DMS53 (cell line): ENCODE measurements at regions not wholly inside any gene's neighbourhood (a gene's known extent, or its start where the extent isn't known, plus 50 kb on each side); places are given as distances from the start of the nearest gene placed in this dataset.

ENCODE experiments used
- DNase-seq: peaks from one replicate; lab custom pipeline; 2025; lab: John Stamatoyannopoulos, UW

DNA sequence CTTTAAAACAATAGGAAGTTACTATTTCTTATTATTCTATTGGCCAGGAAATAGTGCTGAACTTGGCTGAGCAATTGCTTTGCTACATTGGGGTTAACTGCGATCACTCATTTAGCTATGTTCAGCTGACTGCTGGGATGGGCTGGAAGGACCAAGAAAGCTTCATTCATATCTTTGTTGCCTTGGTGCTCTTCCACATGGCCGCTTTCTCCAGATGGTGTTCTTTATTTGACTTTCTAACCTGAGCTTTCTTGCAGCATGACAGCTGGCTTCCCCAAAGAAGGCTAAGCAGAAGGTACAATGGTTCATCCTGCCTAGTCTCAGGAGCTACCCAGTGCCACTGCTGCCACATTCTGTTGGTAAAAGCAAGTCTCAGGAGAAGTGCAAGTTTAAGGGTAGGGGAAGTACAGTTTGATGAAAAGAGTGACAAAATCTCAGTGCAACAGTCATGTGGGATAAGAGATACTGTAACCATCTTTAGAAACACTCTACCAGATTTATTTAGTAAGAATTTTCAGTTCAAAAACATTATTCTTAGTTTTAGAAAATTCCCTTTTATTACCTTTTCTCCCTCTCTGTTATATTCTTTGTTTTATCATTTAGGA, 180.6 kb upstream of the RBMS1 start:
- DNase-seq: no peak

DNA sequence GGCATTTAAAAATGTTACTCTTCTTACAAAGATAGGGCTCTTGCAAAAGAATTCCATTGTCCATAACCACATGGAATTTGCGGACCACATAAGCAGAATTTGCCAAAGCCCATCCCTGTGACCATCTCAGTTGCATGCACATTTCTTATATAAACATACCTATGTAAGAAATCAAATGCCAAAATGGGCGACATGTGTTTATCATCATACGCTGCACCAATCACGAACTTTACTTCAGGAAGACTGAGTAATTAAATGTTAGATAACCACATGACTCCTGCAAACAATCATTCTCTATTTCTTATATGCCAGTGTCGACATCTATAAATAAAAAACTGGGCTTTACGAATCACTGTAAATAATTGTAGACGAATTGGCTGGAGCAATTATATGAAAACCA, 186.1 kb upstream of the RBMS1 start:
- no peak for DNase-seq

DNA sequence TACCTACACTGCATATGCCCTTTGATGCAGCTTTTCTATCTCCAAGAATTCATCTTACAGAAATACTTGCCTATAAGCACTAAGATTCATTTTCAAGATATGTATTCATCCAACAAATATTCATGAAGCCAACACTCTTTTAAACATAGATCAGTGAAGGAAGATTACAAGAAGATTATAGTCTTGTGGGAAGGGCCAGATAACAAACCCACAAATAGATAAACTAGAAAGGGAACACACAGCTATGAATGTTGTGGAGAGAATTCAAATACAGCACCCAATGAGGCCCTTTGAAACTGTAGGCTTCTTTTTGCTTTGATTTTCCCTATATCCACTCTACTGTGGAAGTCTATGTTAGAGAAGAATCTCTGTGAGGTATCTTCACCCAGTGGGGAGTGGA, 186.7 kb upstream of the RBMS1 start:
- no peak for DNase-seq

DNA sequence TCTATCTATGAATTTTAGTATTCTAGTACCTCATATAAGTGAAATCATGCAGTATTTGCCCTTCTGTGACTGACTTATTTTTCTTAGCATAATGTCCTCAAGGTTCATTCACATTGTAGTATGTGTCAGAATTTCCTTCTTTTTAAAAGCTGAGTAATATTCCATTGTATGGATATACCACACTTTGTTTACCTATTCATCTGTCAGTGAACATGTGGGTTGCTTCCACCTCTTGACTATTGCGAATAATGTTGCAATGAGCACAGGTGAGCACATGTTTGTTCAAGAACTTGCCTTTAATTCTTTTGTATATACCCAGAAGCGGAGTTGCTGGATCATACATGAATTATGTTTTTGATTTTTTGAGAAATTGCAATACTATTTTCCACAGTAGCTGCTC, 187.4 kb upstream of the RBMS1 start:
- DNase-seq: no peak

DNA sequence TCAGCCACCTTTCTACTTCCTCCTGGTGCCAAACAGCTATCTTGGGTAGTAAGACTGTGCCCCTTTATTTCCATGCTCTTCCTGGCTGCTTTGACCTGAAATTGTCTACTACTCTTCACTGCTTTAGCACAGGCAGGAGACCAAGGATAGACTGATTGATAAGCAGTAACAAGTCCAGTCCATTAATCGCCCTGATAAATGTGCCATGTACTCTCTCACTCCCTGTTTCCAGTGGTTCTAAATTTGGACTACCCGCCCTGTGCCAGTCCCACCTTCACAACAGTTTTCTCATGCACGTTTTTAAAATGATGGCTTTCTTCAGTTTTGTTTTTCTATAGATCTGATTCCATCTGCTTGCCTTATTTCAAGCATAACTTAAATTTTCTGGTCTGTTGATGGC, 189.6 kb upstream of the RBMS1 start:
- DNase-seq: no peak

DNA sequence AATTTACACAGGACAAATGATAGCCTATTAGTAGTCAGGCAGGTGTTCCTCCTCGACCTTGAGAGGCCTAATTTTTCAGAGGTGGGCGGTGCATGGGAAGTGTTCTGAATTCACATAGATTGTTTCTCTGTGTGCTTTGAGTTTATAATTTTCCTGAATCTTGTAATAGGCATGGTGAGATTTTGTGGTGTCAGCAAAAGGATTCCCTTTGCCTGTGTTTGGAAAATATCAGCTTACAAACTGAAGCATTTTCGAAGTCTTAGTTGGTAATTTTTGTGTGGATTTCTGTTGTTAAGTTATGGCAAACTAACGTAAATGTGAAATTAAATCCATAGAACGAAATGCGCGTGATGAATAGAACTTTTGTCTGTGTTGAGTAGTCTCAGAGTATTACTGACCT, 194.0 kb upstream of the RBMS1 start:
- DNase-seq: peak; percentile 13

DNA sequence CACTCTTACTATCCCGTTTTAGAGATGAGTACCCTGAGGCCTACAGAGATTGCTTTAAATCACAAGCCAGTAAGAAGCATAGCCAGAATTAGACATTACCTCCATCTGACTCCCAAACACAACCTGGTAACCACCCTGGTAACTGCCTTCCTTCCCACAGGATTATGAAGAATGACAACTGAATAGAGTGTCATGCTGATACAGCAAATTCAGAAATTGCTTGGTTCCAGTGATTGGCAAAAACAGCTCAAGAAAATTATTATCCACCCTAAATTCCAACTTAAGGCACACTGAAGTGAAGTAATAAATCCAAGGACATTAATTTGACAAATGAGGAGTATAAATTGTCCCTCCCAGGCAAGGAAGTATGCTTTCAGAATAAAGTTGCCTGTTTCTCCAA, 195.8 kb upstream of the RBMS1 start:
- DNase-seq: no peak

DNA sequence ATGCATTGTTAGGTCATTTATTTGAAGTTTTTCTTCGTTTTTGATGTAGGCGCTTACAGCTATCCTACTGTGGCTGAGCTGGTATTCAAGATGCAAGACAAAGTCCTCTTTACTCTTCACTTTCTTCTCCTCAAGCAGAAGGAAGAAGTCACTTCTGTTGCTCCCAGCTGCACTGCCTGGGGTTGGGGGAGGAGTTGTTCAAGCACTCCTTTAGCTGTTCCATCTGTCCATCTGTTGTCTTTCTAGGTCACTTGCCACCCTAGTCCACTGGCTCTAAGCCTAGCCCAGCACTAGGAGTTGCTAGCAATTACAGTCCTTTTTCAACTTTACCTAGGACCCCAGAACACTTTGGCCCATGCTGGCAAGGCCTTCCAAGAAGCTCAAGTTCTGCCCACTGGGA, 200.6 kb upstream of the RBMS1 start:
- DNase-seq: no peak

DNA sequence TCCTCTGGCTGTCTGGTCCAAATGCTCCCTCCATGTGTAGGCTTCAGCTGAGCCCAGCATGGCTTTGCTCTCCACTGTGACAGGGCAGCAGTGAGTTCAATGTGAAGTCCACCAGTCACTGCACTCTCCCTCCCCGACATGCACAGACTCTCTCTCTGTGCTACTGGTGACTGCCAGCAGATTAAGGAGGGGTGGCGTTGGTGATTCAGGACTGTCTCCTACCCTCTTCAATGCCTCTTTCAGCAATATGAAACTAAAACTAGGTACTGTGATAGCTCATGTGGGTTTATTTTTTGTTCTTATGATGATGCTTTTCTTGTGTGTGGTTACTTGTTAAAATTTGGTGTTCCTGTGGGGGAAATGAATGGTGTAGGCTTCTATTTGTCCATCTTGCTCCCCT, 201.0 kb upstream of the RBMS1 start:
- no peak for DNase-seq

DNA sequence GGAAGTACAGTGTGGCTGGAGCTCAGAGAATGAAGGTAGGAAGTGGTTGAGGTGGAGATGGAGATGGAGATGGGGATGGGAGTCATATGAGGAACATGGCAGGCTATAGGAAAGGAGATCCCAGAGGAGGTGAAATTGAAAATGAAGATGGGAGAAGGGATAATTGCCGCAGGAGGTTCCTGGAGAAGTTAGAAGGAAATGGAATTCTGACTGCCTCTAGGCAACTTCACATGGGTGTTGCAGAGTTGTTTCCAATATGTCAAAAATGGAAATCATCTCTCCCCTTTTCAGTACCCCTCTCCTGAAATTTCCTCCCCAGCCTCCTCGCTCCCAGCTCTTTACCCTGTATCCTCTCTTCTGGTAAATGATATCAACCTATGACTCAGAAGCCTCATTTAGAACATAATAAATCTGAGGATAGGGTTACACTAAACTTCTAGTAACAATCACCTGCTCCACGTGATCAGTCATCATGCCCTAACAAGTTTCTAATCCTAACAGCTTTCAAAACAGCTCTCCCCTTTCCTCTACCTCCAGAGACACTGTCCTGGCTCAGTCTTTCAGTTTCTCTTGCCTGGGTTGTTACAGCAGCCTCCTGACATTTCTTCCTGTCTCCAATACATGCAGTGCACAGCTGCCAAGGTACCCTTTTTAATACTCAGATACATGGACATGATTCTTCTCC, 201.9 kb upstream of the RBMS1 start:
- DNase-seq: peak; percentile 58

DNA sequence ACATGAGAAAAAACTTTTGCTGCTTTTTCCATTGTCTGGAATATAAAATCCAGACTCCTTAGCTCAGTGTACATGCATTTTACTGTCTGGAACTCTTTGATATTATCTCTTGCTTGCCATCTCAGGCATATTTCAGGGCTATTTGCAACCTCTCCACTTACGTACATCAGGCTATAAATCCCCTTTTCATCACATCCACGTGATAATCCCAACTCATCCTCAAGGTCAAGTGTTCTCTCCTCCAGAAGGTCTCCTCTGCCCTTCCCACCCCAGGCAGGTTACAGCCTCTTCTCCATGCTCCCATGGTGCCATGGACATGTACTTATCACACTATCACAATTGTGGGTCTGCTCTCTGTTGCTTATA, 202.5 kb upstream of the RBMS1 start:
- no peak for DNase-seq

DNA sequence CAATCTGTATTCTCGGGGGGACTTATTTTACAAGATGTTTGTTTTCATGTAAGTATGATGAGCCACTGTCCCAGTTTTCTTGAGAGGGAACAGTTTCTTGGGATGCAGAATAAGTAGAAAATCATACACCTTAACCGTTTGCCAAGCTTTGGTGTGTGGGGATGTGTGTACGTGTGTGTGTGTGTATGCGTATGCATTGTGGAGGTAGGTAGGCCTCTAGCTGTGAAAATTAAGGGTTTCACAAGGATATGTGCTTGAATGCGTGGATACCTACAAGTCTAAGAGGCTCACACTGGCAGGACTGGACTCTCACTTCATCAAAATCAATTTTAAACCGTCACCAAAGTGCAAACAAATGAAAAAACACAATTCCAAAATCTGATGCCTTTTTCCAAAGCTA, 204.2 kb upstream of the RBMS1 start:
- no peak for DNase-seq

DNA sequence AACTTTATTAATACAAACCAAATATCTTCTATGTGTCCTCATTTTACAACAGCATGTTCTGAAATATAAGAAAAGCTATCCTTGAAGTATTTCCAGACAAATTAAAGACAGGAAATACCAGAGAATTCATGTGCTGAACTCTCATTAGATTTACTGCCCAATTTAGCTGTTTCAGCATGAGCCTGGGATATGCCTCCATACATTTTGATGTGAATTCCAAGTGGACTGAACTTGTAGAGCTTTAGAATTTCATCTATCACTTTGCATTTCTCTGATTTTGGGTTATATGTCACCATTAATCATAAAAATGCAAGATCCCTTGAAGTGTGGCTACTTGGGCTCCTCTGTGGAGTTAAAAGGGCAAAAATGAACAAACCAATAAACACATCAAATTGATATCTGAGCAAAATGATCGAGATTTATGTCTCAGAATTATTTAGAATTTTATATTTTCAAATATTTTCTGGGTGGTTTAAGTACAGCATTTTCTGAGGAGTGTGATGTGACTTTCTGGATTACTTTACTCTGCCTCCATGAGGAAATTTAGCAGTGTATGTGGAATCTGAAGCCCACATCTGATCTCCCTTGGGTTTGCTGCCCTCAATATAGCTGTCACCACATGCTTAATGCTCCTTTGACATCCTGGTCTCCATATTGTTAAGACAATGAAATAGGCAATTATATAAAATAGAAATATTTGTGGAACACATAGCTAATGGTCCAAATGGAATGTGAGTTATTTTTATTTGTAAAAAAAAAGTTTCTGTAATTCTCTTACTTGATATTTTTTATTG, 206.6 kb upstream of the RBMS1 start:
- no peak for DNase-seq

DNA sequence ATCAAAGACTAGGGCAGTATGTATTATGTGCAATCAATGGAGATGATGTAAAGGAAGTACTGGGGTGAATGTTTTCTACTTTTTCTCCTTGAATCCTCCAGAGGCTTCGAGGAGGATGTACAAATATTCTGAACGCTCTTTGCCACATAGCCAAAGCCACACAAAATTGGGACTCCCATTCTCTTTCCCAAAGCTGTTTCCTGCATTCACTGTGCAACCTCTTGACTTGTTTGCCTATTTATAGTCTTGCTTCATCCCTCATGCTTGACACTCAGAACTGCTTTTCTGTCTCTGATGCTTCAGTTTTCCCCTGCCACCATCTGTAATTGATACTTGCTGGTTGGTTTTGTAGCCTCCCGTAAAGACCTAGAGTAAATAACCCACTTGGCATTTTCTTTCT, 208.2 kb upstream of the RBMS1 start:
- DNase-seq: peak; percentile 33

DNA sequence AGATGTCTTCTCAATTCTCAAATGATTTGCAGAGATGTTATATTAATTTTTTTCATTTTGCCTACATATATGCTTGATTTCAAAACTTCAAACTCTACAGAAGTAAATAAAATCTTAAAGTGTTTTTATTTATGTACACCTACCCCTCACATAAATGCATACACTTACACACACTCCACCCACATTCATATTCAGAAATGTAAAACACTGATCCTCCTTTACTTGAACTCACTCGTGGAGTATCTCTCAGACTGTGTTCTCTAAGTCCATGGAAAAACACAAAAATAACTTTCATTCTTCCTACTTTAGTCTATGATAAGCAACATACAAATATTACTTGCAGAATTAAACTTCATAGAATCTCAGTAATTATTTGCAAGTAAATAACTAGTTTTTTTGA, 209.1 kb upstream of the RBMS1 start:
- DNase-seq: no peak

DNA sequence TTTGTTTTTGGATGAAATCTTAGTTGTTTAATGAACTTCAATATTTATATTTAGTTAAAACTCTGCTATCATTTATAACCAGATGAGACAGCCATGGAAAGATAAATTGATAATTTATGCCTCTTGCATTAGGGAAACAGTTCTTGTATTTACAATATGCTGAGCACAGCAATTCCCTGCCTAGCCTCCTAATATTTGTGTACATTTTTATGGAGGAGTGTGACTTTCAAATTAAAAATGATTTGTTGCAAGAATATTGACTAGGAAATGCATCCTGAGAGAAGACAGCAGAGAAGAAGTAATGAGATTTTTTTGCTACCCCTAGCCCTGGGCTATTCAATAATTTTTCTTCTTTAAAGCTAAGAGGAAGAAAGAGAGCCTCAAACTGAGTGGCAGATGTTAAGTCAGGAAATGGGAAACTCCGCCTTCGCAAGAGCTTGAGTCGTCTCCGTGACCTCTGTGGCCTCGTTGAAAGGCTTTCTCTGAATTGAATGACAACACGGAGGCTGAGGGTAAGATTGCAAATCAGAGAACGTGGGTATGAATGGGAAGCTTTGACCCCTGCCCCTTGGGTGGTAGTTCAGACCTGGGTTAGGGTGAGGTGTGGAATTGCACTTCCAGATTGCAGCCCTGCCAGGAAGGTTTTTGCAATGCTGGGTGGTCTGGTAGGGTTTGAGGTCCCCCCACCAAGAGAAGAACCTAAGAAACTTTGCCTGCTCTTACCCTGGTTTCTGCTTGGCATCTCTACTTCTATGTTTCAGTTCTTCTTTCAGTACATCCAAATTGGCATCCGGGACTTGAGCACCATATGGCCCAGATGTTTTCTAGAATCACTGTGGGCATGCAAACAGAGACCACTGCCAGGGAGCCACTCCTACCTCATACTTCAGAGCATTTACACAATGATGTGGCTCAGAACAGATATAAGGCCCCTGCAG, 210.3 kb upstream of the RBMS1 start:
- DNase-seq: peak; percentile 28

DNA sequence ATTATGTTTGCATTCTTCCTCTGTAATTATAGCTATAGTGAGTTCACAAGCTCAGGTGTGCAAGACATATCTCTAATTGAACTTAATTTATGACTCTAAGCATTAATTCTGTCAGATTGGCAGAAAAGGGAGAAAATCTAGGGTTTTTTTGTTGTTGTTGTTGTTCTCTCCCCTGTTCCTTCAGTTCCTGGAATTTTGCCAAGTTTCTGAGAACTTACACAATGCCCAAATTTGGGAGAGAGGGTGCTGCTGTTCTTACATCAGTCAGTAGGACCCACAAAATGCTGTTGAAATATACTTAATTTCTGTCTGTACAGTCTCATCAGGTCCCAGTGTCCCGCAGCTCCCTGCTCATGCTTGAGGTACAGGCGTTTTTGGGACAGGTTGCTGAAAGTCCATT, 221.8 kb upstream of the RBMS1 start:
- peak; percentile 14 for DNase-seq

DNA sequence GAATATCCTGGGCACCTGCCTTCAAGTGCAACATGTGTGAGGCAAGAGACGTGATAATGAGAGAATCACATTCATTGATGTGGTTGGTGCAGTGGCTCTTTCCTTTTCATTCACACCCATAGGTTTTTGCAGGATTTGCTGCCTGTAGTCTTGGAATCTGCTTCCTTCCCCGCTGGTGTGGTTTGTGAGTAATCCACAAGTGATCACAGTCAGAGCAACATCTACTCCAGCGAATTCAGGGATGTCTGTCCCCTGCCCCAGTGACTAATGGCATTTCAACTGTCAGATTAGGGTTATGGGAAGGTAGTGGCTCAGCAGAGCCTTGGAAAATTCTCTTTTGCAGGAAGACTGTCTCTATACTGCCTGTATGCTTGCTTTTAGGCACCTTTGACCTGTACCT, 225.5 kb upstream of the RBMS1 start:
- DNase-seq: peak; percentile 38

DNA sequence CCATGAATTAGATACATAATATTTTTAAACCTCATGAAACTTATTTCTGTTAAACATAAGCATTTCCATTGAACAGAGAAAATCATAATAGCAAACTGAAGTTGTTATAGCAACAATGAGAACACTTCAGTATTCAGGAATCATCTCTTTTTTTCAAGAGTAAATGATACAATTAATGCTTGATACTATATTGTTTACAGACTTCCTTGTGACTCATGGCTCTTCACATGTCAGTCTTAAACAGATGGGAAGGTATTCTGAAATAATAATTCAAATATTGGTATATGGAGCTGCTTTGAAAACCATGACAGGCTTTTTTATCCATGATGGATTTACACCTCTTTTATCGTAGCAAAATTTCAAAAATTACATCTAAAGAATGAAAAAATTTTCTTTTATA, 226.5 kb upstream of the RBMS1 start:
- peak; percentile 94 for DNase-seq

DNA sequence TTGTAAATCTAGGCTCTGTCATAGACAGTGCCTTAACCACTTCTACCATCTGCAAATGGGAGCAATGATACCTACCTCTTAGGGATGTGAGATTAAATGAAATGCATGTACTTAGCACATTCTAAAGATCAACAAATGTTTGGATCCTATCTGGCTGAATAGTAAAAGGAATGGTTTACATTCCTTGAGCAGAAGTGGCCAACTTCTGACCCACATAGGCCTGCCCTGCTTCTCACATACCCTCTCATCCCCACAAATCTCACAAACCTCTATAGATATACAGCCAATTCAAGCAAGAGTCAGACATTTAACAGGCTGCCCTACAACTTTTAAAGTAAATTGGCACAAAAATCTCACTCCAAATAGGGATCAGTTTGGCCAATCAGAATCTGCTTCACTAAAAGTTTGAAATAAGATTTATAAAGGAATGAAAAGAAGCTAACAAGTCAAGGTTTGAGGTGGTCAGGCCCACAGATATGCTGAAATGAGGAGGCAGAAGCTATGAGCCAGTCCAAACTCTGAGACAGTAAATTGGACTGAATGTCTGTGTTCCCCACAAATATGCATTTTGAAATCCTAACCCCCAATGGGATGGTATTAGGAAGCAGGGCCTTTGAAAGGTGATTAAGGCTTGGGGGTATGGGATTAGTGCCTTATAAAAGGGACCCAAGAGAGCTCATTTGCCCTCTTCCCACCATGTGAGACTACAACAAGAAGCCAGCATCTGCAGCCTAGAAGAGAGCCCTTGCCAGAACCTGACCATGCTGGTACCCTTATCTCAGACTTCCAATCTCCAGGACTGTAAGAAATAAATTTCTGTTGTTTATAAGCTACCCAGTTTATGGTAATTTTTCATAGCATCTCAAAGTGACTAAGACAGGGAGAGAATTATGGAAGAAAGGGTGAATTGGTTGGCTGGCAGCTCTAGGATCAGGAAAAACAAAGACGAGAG, 227.8 kb upstream of the RBMS1 start:
- no peak for DNase-seq

DNA sequence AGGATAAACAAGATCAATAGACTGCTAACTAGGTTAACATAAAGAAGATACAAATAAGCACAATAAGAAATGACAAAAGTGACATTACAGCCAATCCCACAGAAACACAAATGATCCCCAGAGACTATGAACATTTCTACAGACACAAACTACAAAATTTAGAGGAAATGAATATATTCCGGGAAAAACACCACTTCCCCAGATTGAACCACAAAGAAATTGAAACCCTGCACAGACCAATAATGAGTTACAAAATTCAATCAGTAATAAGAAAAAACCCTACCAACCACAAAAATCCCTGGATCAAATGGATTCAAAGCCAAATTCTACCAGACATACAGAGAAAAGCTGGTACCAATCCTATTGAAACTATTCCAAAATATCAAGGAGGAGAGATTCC, 232.4 kb upstream of the RBMS1 start:
- DNase-seq: no peak
